Sciatic nerve (tissue), 2 donors: ENCODE measurements at regions not wholly inside any gene's neighbourhood (a gene's known extent, or its start where the extent isn't known, plus 50 kb on each side); places are given as distances from the start of the nearest gene placed in this dataset.
A peak's percentile ranks its signal among the peaks of the same experiment; 100 is the strongest.
"Not testable (repeated sequence)": the region's sequence is repeated elsewhere in the genome, so short reads cannot be mapped to it uniquely, and the experiment has no call there.

ENCODE experiments used
- ATAC-seq: fragments of 200-7000 bp; cut with Tn5 transposase; one replicate; pipeline ENCODE4 v1.9.1; 2020; ENCODE audit warnings: mild to moderate bottlenecking, moderate library complexity
- DNase-seq: peaks from one replicate; pipeline ENCODE4 v3.0.0-alpha.2; 2020; ENCODE audit warnings: low spot score
- intact Hi-C: fragments of 100-400 bp; cut with DNase I; formaldehyde crosslinking; loops from one replicate; pipeline ENCODE4 v1.14.2; 2022
- donor health status: DM: no; HTN: no; CAD: no.
- donor health status: DM: no; HTN: no; CAD: no.

GRCh38 chr13:24986826-24987225 lies 109.1 kb upstream of the PABPC3 start:
- DNase-seq (no peak), ATAC-seq (no peak)
- intact Hi-C loops = no loop called here

- ATAC-seq, intact Hi-C loops, DNase-seq: not testable (repeated sequence)
Measured at GRCh38 chr13:24989959-24990358, 106.0 kb upstream of the PABPC3 start.

DNA sequence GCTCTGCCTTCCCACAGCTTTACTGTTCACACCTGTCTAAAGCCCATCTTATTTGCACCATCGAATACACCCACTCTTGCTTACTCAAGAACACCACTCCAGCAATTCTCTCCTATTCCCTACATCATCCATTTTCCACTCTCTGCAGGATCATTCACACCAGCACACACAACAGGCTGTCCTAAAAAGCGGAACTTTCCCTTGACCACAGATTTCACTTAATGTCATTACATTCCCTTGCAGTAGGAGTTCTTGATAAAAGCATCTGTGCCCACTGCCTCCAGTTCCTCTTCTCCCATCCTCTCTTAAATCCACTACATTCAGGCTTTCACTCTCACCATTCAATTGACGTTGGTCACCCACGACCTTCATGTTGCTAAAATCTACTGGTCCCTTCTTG lies 103.0 kb upstream of the PABPC3 start:
- intact Hi-C loops, ATAC-seq, DNase-seq: not testable (repeated sequence)

DNA sequence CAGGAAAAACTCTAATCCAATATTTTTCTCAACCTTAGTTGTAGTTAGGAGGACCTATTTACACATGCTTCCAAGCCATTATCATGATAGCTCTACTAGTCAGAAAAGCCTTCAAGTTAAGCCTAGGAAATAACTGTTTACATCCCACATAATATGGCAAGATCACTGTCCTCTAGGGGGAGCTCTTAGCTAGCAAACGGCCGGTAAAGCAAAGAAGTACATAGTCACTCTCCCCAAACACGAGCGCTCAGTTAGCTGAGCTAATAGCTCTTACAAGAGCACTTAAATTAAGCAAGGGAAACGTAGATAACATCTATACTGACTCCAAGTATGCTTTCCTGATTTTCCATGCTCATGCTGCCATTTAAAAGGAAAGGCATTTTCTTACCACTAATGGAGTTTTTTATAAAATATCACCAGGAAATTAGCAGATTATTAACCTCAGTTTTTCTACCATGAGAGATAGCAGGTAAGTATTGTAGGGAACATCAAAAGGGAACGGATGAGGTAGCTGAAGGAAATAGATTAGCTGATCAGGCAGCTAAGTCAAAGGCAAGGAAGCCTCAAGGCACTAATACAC lies 100.6 kb upstream of the PABPC3 start:
- DNase-seq (no peak), ATAC-seq (peak; percentile 83)
- intact Hi-C loops = no loop called here

DNA sequence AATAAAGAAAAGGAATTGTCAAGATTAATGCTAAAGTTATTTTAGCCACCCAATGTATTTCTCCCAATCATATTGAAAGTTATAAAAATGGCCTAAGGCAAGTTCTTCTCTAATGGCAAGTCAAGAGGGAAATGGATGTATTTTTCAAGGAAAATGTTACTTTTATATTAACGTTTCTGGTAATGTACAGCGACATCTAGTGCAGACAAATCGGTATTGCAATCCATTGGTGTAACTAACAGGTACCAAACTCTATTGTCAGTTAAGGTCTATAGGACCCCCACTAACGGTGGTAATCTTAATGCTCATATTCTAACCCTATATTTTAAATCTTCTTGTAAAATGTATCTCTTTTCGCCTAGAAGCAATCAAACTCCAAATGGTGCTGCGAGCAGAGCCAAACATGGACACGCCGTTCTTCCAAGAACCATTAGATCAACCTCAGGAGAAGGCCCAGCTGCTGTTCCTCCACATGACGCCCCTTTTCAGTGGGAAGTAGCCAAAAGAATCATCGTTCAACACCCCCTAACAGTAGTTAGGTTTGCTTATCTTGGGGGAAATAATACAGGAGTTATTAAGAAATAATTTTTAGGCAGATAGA lies 98.5 kb upstream of the PABPC3 start:
- ATAC-seq = no peak
- intact Hi-C loops = no loop called here
- DNase-seq = no peak

GRCh38 chr13:24998433-24998832 lies 97.5 kb upstream of the PABPC3 start:
- DNase-seq (no peak), ATAC-seq (no peak)
- intact Hi-C loops = no loop called here

DNA sequence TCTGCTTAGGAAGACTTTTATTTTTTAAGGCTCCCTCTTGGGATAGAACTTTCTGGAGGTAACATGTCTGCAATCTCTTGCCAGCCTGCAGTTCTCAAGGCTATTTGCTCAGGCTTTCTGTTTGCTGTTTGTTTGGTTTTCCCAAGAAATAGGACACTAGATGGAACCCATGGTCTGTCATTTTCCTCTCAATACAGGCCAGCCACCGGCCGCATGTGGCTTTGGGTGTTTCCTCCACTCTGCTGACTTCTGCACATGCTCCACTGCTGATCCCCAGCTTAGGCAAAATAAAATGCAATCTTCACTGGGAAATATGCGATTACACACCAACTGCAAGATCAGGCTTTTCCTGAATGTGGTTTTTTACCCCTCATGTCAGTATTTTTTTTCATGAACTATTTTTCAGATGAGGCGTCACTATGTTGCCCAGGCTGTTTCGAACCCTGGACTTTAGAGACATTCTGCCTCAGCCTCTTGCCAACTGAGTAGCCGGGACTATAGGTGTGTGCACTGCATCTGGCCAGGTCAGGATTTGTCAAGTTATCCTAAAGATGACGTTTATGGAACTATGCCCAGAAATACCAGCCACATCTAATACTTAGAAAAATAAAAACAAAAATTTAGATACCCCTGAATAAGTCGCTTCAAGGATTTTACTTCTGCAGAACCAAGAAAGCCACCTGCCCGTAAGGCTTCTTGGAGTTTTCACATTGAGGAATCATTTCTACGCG lies 94.3 kb upstream of the PABPC3 start:
- ATAC-seq (no peak), DNase-seq (no peak)
- intact Hi-C loops = no loop called here

DNA sequence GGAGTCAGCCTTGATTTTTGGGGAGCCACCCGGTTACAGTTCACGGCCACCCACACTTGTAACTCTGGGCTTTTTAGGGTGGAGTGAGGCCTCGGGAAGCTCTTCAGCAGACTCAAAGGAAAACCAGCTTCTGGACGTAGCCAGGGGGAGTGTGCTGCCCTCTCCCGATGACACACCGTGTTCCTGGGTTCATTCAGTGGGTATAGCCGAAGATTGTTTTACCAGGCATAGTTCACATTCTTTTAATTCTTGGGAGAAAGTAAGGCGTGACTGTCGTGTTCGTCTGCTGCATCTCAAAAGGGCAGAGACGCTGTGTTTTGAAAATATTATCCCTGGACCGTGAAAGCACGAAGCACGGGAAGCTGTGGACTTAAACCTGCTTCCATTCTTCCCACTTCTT lies 93.6 kb upstream of the PABPC3 start:
- ATAC-seq, DNase-seq, intact Hi-C loops: not testable (repeated sequence)

GRCh38 chr13:25004489-25004888 lies 91.4 kb upstream of the PABPC3 start:
- intact Hi-C loops, DNase-seq: not testable (repeated sequence)
- ATAC-seq = peak; percentile 30

DNA sequence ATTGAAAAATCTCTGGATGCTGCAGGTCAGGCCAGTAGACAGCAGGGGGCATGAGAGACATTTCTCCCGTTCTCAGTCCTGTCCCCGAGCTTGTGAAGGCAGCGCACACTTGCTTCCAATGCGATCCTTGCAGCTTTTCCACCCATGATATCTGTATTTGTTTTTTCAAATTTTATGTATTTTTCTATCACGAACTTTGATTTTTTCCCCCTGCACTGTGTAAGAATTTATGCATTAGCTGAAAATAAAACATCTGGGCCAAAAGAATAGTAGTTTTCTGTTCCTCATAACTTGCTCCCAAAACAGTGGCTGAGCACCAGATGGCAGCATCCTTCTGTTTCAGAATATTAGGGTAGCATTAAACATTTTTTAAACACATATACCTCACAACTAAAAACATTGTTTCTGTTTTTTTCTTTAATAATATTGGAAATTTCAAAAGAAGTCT lies 90.9 kb upstream of the PABPC3 start:
- peak; percentile 91 for ATAC-seq
- intact Hi-C loops, DNase-seq: not testable (repeated sequence)

GRCh38 chr13:25007389-25007788 lies 88.5 kb upstream of the PABPC3 start:
- intact Hi-C loops, DNase-seq, ATAC-seq: not testable (repeated sequence)

DNA sequence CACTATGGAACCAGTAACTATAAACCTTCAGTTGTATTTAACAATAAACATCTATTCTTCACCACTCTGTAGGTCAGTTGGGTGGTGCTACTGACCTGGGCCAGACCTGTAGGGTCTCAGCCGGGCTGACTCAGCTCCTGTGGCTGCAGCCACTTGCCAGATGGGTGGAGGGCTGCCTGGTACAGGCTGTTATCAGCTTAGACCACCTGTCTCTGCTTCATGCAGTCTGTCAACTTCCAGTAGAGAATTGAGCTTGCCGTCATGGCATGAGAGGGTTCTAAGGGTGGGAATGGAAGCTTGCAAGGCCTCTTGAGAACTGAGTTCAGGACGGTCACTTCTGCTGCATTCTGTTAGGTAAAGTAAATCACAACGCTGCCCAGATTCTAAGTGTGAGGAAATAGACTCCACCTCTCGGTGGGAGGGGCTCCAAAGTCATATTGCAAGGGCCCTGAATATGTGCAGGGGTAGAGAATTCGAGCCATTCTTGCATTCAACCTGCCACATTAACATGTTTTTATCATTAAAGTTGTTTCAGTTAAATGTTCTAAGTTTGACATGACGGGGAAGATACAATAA lies 81.5 kb upstream of the PABPC3 start:
- ATAC-seq, intact Hi-C loops: not testable (repeated sequence)

GRCh38 chr13:25017176-25017575 lies 78.8 kb upstream of the PABPC3 start:
- DNase-seq, intact Hi-C loops, ATAC-seq: not testable (repeated sequence)

More for the DNA sequence above, 81.5 kb upstream of the PABPC3 start:
- DNase-seq = not testable (repeated sequence)

- ATAC-seq, intact Hi-C loops, DNase-seq: not testable (repeated sequence)
Measured at GRCh38 chr13:25017808-25018728, 77.9 kb upstream of the PABPC3 start.

GRCh38 chr13:25018729-25019115 lies 77.2 kb upstream of the PABPC3 start:
- DNase-seq (no peak), ATAC-seq (no peak)
- intact Hi-C loops = no loop called here

GRCh38 chr13:25019741-25020140 lies 76.2 kb upstream of the PABPC3 start:
- DNase-seq, intact Hi-C loops, ATAC-seq: not testable (repeated sequence)

DNA sequence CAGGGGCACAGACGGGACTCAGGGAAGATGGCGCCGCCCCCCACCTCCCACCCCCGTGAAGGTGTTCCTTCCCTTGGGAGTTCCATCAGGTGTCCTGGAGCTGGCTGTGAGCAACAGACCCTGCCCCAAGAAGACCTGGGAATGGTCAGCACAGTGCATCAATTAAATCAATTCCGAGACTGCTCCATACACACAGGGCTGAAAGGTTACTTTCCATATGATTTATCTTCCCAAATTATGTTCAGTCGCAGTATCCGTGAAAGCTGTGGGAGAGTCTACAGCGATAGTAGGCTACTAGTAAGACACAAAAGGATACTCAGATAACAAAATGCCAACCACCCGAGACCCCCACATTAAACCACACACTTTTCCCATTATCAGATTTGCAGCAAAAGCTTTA lies 71.8 kb upstream of the PABPC3 start:
- no peak for ATAC-seq
- intact Hi-C loops = no loop called here
- no peak for DNase-seq

- intact Hi-C loops = no loop called here
- ATAC-seq = no peak
- no peak for DNase-seq
Measured at GRCh38 chr13:25032160-25032559, 63.8 kb upstream of the PABPC3 start.

- DNase-seq (no peak), ATAC-seq (no peak)
- intact Hi-C loops = no loop called here
Measured at GRCh38 chr13:25034173-25034572, 61.8 kb upstream of the PABPC3 start.
